GDM1 (cell line): ENCODE measurements at regions not wholly inside any gene's neighbourhood (a gene's known extent, or its start where the extent isn't known, plus 50 kb on each side); places are given as distances from the start of the nearest gene placed in this dataset.

Experiments
- DNase-seq: peaks from one replicate; lab custom pipeline; 2025; lab: John Stamatoyannopoulos, UW

DNA sequence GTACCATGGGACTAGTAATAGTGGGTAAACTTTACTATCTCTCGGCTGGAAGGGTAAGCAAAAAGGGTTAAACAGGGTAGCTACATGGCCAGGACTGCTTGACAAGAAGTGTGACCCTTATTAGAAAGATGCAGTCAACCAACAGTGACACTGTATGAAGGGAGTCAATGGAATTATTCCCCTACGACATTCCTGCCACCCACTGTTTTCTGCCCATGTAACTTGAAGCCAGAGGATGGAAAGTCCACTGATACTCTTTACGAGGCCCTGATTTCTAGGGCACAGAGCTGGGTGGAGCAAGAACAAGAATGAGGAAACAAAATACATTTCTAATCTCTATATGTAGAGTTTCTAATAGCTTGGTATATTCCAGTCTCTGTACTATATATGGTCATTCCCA is 1102.5 kb downstream of the CDH11 start:
- DNase-seq, result no peak

GRCh38 chr16:64017796-64018195 is 1104.1 kb downstream of the CDH11 start:
- no peak for DNase-seq

GRCh38 chr16:64013856-64014255 is 1108.0 kb downstream of the CDH11 start:
- DNase-seq, result no peak

GRCh38 chr16:64012166-64012565 is 1109.7 kb downstream of the CDH11 start:
- no peak for DNase-seq

GRCh38 chr16:64011650-64012049 is 1110.2 kb downstream of the CDH11 start:
- no peak for DNase-seq

DNA sequence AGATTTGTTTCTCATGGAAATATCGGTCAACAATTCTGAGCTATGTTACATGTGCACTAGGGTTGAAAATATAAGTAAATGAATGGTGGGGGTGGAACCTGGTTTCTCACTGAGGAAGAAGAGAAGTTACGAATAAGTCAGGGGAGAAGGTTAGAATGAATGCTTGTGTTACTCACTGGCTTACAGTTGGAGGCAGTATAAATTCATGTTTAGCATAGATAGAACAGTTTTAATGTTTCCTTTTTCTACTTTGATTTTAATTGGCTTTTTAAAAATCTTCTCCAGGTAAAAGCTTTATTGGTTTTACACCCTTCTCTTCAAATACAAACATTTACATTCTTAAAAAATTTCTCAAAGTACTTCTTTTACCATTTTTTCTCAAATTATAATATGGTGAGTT is 1113.7 kb downstream of the CDH11 start:
- DNase-seq, result no peak

DNA sequence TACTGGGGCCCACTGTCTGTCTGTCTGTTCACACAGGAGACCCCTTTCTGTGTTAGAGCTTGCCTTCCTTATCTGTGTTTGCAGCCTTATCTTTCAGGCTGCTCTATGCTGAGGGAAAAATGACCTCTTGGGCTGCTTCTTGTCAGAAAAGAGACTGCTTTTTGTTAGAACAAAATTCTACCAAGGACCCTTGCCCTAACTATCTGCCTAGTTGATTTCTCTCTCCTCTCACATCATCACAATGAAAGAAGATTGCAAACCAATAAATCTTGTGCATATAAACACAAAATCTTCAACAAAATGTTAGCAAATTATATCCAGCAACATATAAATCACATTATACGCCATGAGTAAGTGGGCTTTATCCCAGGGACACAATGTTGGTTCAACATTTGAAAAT is 1117.7 kb downstream of the CDH11 start:
- no peak for DNase-seq

- DNase-seq, result no peak
Observed at GRCh38 chr16:63995025-63995424, 1126.8 kb downstream of the CDH11 start.

DNA sequence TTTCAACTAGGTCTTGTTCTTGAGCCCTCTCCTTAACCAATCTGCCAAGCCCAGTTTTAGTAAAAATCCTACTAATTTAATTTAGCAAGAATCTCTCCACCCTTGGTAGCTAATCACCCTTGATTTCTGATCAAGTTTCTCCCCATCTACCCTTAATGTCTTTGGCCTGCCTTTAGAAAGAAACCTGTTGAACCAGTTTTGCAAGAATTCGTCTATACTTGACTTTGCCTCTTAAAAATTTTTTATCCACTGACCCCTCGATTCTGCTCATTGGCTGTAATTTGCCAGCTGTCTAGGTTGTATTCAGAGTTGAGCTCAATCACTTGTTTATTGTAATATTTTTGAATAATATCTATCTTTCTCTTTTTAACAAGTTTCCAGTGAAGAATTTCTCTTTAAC is 1138.5 kb downstream of the CDH11 start:
- DNase-seq, result no peak

DNA sequence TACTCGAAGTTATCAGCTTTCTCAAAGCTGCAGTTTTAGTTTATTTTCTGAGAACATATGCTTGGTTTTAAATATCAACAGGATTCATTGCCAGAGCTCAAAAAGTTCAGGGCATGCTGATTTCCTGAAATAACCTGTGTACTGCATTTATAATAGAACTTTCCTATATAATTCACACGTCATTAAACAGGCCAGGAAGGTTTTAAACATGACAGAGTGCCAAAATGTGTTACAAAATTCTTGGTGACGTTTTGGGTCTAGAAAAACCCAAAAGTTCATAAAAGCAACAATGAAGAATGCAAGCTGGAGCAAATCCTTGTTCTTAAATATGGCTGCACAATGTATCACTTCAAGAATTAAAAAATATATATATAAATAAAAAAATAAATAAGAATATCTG is 1139.1 kb downstream of the CDH11 start:
- no peak for DNase-seq

- no peak for DNase-seq
Observed at GRCh38 chr16:63982110-63982509, 1139.8 kb downstream of the CDH11 start.

DNA sequence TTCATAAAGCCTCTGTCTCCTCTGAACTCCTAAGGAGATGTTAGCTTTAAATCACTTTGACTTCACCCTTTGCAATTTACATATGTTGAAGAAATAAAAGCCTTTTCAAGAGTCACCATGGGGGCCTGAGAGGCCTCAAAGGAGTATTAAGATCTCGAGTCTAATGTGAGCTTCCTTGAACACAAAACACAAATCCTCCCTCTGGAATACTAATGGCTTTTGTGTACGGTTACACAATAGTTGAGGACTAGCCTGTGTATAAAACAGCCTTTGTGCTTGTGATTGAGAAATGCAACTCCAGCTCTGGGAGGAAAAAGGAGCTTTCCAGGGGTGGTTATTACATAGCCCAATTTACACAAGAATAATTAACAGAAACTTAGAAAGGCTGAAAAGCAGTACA is 1140.2 kb downstream of the CDH11 start:
- DNase-seq, result no peak

DNA sequence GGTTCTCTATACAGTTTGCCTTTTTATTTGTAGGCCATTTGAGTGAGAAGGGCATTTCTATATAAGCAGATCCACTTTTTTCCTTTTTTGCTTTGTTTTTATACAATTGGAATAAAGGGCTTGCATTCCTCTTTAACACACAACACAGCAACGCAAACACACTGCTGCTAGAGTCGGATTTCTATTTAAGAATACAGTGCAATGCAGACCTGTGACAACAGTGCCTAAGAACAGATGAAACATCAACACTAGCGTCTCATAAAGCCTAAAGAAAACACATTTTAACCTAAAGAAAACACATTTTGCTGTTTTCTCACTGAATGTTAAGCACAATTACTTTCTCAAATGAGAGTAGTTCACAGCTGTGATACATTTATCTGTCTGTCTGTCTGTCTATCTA is 1141.1 kb downstream of the CDH11 start:
- no peak for DNase-seq

GRCh38 chr16:63978240-63978639 is 1143.6 kb downstream of the CDH11 start:
- DNase-seq, result no peak

GRCh38 chr16:63976345-63976744 is 1145.5 kb downstream of the CDH11 start:
- no peak for DNase-seq

DNA sequence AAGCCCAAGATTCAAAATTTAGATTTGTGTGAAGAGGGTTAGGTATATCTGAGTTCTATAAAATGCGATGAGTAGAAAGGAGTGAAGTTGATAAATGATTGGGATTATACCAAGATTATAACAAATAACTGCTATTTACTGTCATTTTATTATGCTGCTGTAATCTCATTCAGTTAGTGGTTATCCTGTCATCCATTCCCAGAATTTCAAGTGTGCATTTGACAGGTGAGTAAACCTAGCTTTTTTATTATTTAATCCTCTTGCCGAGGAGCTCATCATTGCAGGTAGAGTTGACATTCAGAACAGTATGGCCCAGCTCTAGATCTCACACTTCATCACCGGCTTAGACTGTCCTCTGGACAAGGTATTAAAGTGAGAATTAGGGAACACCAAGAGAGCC is 1146.2 kb downstream of the CDH11 start:
- no peak for DNase-seq

- no peak for DNase-seq
Observed at GRCh38 chr16:63967966-63968365, 1153.9 kb downstream of the CDH11 start.

DNA sequence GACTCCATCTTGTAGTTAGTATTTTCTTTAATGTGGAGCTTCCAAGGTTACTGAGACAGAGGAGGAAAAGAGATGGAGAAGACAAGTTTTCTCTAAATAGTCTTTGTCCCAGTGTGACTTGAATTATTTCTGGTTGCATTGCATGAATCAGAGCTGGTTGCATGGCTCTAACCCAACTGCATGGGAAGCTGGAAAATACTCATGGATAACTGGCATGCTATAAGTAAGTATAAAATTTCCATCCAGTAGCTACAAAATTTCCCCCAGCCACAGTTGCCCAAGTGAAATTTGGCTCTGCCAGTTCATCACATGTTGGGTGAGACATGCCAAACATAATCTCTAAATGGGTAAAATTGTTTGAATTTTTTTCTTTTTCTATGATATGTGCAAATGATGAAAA is 1161.5 kb downstream of the CDH11 start:
- DNase-seq, result no peak

GRCh38 chr16:63947022-63947421 is 1174.8 kb downstream of the CDH11 start:
- no peak for DNase-seq

DNA sequence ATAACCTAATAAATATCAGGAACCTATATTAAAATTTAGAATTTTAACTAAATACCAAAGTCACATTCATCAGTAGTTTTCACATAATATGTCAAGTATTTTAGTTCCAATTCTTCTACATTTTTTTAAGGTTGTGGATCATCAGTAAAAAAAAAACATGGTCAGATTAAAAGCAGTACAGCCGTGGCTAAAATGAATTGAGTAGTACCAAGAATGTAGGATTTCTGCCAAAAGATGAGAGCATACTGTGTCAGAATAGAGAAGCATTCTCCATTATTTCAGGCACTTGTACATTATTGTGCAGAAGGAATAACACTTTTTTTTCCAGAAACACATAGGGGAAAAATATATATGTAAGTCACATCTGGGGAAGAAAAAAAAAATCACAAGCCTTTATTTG is 1176.1 kb downstream of the CDH11 start:
- no peak for DNase-seq

DNA sequence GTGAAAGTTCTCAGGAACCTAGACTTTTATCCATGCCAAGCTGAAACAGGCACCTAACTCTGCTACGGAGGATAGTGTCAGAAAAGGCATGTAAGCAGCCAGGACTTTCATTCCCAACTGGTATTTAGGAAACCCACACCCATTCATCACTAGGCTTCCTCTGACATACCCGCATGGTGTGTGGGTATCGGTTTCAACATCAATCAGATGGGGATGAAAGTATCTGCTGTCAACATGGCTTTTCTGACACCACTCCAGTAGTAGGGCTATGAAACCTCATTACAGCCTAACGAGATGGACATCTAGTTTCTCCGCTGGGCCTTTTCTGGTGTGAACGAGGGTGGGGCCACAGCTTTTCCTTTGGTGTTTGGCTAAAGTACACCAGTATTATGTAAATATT is 1178.3 kb downstream of the CDH11 start:
- no peak for DNase-seq

DNA sequence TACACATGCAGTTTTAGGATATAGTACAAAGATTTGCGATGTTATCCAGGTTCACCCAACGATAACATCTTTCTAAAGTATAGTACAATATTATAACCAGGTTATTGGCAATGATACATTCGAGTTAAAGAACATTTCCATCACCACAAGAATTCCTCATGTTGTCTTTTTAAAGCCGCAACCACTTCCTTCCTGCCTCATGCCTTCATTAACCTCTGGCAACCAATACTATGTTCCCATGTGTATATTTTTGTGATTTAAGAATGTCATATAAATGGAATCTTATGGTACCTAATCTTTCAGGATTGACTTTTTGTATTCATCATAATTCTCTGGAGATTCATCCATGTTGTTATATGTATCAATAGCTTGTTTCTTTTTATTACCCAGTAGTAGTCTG is 1183.2 kb downstream of the CDH11 start:
- DNase-seq, result no peak

- no peak for DNase-seq
Observed at GRCh38 chr16:63933841-63934240, 1188.0 kb downstream of the CDH11 start.

GRCh38 chr16:63928421-63928820 is 1193.4 kb downstream of the CDH11 start:
- DNase-seq, result no peak

DNA sequence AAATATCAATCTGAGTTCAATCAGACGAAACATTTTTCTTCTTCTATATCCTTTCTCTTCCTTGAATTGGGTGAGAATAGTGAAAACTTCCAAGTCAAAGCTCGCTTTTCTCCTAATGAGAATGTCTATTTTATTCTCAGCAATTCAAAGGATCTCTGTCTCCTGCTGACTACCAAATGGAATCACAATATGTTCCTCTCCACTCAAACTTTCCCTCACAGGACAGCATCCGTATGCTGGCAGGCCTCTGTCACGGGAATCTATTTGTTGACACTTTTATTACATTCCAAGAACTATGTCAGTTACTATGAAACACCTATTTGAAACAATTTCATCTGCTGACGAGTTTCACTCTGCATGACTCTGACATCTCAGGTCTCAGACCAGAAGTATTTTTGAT is 1196.6 kb downstream of the CDH11 start:
- DNase-seq, result no peak
